Parathyroid adenoma (tissue), 2 donors: ENCODE measurements at regions not wholly inside any gene's neighbourhood (a gene's known extent, or its start where the extent isn't known, plus 50 kb on each side); places are given as distances from the start of the nearest gene placed in this dataset.
"Not testable (repeated sequence)": the region's sequence is repeated elsewhere in the genome, so short reads cannot be mapped to it uniquely, and the experiment has no call there.

Experiments
- H2AFZ ChIP-seq: fragments of 300-600 bp; sonication (generic); one replicate; pipeline ENCODE4 v1.7.0; 2017; ENCODE audit warnings: antibody characterized with exemption, mild to moderate bottlenecking
- H3K27ac ChIP-seq: fragments of 300-600 bp; sonication (generic); one replicate; pipeline ENCODE4 v1.7.0; 2017
- H3K27me3 ChIP-seq: fragments of 300-600 bp; sonication (generic); one replicate; pipeline ENCODE4 v1.7.0; 2017; ENCODE audit warnings: low read length; ENCODE audit not compliant: control insufficient read depth, insufficient read depth
- H3K36me3 ChIP-seq: fragments of 300-600 bp; sonication (generic); one replicate; pipeline ENCODE4 v1.7.0; 2017; ENCODE audit warnings: low read length; ENCODE audit not compliant: control insufficient read depth, insufficient read depth
- H3K4me1 ChIP-seq: fragments of 300-600 bp; sonication (generic); one replicate; pipeline ENCODE4 v1.7.0; 2017; ENCODE audit warnings: control low read depth
- H3K4me2 ChIP-seq: fragments of 300-600 bp; sonication (generic); one replicate; pipeline ENCODE4 v1.7.0; 2017; ENCODE audit warnings: low read length
- H3K4me3 ChIP-seq: fragments of 300-600 bp; sonication (generic); one replicate; pipeline ENCODE4 v1.7.0; 2017; ENCODE audit warnings: low read depth, low read length
- H3K79me2 ChIP-seq: fragments of 300-600 bp; sonication (generic); one replicate; pipeline ENCODE4 v1.7.0; 2017; ENCODE audit warnings: control low read depth
- H3K9ac ChIP-seq: fragments of 300-600 bp; sonication (generic); one replicate; pipeline ENCODE4 v1.7.0; 2017; ENCODE audit warnings: mild to moderate bottlenecking
- H3K9me3 ChIP-seq: fragments of 300-600 bp; sonication (generic); one replicate; pipeline ENCODE4 v1.7.0; 2017; ENCODE audit warnings: low read length; ENCODE audit not compliant: control insufficient read depth
- TF ChIP-seq, protein P1 (sequence below): fragments of 300-600 bp; sonication (generic); IDR thresholded peaks from one replicate; pipeline ENCODE4 v1.7.0; 2017; ENCODE audit warnings: antibody characterized with exemption, mild to moderate bottlenecking
- donor health status: primary hyperparathyroidism.

DNA sequence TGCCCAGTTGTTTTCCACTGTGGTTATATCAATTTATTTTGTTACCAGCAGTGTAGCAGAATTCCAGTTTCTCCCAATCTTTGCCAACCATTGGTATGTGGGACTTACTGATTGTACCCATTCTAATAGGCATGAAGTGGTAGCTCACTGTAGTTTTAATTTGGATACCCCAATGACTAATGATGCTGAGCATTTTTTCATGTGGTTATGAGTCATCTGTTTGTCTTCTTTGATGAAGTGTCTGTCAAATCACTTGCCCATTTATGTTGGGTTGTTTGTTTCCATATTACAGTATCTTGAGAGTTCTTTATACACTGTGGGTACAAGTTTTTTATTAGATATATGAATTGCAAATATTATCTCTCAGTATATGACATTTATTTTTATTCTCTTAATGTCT is 644.3 kb downstream of the NR2F2 start:
- Histone ChIP-seq H3K4me1 (no peaks in the 10 kb centered on the region), H3K4me3 (no peak overlapping the region), H3K36me3 (no peaks in the 10 kb centered on the region), H3K9me3 (no peaks in the 10 kb centered on the region), H3K4me2 (no peak overlapping the region), H2AFZ (no peak overlapping the region), H3K27me3 (no peaks in the 10 kb centered on the region), H3K27ac (no peak overlapping the region), H3K79me2 (no peaks in the 10 kb centered on the region), H3K9ac (no peak overlapping the region)
- TF ChIP-seq, protein P1, sequence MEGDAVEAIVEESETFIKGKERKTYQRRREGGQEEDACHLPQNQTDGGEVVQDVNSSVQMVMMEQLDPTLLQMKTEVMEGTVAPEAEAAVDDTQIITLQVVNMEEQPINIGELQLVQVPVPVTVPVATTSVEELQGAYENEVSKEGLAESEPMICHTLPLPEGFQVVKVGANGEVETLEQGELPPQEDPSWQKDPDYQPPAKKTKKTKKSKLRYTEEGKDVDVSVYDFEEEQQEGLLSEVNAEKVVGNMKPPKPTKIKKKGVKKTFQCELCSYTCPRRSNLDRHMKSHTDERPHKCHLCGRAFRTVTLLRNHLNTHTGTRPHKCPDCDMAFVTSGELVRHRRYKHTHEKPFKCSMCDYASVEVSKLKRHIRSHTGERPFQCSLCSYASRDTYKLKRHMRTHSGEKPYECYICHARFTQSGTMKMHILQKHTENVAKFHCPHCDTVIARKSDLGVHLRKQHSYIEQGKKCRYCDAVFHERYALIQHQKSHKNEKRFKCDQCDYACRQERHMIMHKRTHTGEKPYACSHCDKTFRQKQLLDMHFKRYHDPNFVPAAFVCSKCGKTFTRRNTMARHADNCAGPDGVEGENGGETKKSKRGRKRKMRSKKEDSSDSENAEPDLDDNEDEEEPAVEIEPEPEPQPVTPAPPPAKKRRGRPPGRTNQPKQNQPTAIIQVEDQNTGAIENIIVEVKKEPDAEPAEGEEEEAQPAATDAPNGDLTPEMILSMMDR: no peak

DNA sequence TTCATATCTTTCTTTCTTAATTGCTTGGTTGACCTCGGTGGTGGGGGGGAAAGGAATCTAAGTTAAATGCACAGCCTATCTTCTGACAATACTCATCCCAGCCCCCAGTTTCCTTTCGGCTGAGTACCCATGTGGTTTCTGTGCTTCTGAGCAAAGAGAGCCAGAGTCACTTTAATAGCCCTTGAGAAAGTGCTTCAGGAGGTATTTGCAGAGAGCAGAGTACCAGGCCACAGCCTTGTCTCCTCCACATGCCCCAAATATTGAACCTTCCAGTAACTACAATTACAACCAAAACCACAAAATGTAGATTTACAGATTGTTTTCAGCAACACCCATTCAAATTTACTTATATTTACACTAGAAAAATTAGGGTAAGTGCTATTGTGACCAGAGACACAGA is 647.4 kb downstream of the NR2F2 start:
- H3K4me1 ChIP-seq: no peaks in the 10 kb centered on the region

DNA sequence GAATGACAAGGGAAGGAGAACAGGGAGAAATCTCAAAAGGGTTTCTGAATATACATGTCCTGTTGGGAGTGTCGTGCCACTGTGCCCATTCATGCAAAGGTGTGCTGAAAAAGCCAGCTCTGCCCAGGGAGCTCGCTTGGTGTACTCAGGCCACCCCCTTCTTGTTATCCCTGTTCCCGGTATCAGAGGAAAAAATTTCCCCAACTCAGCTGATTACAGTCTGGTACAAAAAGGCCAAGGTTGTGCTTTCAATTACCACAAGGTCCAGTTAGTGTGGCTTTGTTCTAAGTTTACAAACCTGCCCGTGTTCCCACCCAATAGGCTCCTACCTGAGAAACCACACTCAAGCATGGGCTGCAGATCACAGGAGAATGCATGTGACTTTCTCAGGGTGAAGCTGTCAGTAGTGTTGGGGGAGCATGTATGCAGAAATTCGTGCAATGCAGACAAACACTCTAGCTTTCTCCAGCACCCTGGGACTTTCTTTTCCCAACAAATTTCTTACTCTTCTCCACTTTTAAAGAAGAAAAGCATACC is 648.5 kb downstream of the NR2F2 start:
- H2AFZ ChIP-seq: no peak overlapping the region
- H3K4me1 ChIP-seq: no peaks in the 10 kb centered on the region
- no peaks in the 10 kb centered on the region for H3K27me3 ChIP-seq
- no peak overlapping the region for H3K9ac ChIP-seq
- no peaks in the 10 kb centered on the region for H3K79me2 ChIP-seq
- H3K9me3 ChIP-seq: no peaks in the 10 kb centered on the region
- H3K4me2 ChIP-seq: no peak overlapping the region
- H3K27ac ChIP-seq: no peak overlapping the region
- no peak overlapping the region for H3K4me3 ChIP-seq
- no peaks in the 10 kb centered on the region for H3K36me3 ChIP-seq
- TF ChIP-seq, protein P1: no peak

More for the DNA sequence above, 647.4 kb downstream of the NR2F2 start:
- Histone ChIP-seq H3K9ac (no peak overlapping the region), H3K9me3 (no peaks in the 10 kb centered on the region), H3K4me3 (no peak overlapping the region), H3K27me3 (no peaks in the 10 kb centered on the region), H3K27ac (no peak overlapping the region), H2AFZ (no peak overlapping the region), H3K79me2 (no peaks in the 10 kb centered on the region), H3K4me2 (no peak overlapping the region), H3K36me3 (no peaks in the 10 kb centered on the region)
- TF ChIP-seq, protein P1: no peak

DNA sequence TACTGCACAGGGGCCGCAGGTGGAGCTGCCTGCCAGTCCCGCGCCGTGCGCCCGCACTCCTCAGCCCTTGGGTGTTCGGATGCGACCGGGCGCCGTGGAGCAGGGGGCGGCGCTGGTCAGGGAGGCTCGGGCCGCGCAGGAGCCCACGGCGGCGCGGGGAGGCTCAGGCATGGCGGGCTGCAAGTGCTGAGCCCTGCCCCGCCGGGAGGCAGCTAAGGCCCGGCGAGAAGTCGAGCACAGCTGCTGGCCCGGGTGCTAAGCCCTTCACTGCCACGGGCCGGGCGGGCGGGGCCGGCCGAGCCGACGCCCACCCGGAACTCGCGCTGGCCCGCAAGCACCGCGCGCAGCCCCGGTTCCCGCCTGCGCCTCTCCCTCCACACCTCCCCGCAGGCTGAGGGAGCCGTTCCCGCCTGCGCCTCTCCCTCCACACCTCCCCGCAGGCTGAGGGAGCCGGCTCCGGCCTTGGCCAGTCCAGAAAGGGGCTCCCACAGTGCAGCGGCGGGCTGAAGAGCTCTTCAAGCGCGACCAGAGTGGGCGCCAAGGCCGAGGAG is 653.7 kb downstream of the NR2F2 start:
- not testable (repeated sequence) for H3K4me1 ChIP-seq, H3K9me3 ChIP-seq, H3K27ac ChIP-seq, H3K36me3 ChIP-seq, H2AFZ ChIP-seq, H3K4me2 ChIP-seq, H3K4me3 ChIP-seq, H3K27me3 ChIP-seq, H3K9ac ChIP-seq, H3K79me2 ChIP-seq

DNA sequence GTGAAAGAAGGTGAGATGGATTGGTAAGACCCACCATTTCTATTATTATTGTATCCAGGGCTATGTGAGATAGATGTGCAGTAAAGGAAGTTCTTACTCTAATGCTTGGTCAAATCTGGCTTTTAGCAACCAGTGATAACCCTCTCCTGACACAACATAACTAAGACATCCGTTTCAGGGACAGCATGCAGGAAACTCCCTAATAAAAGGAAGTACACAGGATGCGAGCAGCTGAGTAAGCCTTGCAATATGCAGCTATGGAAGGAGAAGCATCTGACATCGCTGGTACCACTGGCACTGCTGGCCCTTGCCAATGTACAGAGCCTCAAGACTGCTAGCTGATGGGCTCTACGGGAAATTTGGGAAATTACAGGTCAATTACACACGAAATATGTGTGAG is 662.3 kb downstream of the NR2F2 start:
- Histone ChIP-seq H3K27ac (no peak overlapping the region), H3K27me3 (no peaks in the 10 kb centered on the region), H2AFZ (no peak overlapping the region), H3K36me3 (no peaks in the 10 kb centered on the region), H3K9ac (no peak overlapping the region), H3K79me2 (no peaks in the 10 kb centered on the region), H3K4me3 (no peak overlapping the region), H3K4me2 (no peak overlapping the region), H3K9me3 (no peaks in the 10 kb centered on the region), H3K4me1 (no peaks in the 10 kb centered on the region)
- TF ChIP-seq, protein P1: no peak
